ENCODE measurements at regions not wholly inside any gene's neighbourhood (a gene's known extent, or its start where the extent isn't known, plus 50 kb on each side); places are given as distances from the start of the nearest gene placed in this dataset.

DNA sequence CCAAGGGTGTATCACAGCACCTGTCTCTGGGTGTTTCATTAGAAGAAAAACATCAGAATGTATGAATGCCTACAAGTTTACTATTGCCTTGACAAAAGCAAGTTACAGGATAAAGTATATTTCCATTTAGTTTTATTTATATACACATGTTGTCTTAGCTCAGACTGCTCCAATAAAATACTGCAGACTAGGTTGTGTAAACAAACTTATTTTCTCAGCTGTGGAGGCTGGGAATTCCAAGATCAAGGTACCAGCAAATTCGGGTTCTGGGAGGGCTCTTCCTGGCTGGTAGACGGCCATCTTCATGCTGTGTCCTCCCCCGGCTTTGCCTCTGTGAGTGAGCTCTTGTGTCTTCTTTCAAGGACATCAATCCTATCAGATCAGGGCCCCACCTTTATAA, 77.1 kb upstream of the UNC5B start:
- TF ChIP-seq POLR2A (IDR thresholded peaks at IDR 0.05) (no peak), CTCF (IDR thresholded peaks at IDR 0.05) (no peak)

Data from testis (tissue), 2 donors.